GM20000 (cell line): ENCODE measurements at regions not wholly inside any gene's neighbourhood (a gene's known extent, or its start where the extent isn't known, plus 50 kb on each side); places are given as distances from the start of the nearest gene placed in this dataset.

Experiments
- DNase-seq: peaks from one replicate; pipeline ENCODE4 v3.0.0; 2012; ENCODE audit warnings: low spot score
- CTCF ChIP-seq: IDR thresholded peaks from 2 replicates; pipeline ENCODE4 v1.5.1; 2012; ENCODE audit warnings: mild to moderate bottlenecking, control low read depth; ENCODE audit errors: extremely low read depth, missing control alignments

GRCh38 chr16:73170612-73171038, 122.7 kb upstream of the ZFHX3 start:
- DNase-seq = no peak
- TF ChIP-seq CTCF = no peak

GRCh38 chr16:73166947-73167550, 119.1 kb upstream of the ZFHX3 start:
- TF ChIP-seq CTCF = no peak
- no peak for DNase-seq

- no peak for DNase-seq
- no peak for TF ChIP-seq CTCF
Measured at GRCh38 chr16:73166441-73166851, 118.5 kb upstream of the ZFHX3 start.

GRCh38 chr16:73163238-73163815, 115.4 kb upstream of the ZFHX3 start:
- TF ChIP-seq CTCF = no peak
- no peak for DNase-seq

- no peak for TF ChIP-seq CTCF
- no peak for DNase-seq
Measured at GRCh38 chr16:73161977-73162376, 114.0 kb upstream of the ZFHX3 start.

- TF ChIP-seq CTCF = no peak
- DNase-seq = no peak
Measured at GRCh38 chr16:73159296-73159695, 111.4 kb upstream of the ZFHX3 start.

GRCh38 chr16:73157861-73158260, 109.9 kb upstream of the ZFHX3 start:
- no peak for DNase-seq
- no peak for TF ChIP-seq CTCF
